ENCODE measurements at regions not wholly inside any gene's neighbourhood (a gene's known extent, or its start where the extent isn't known, plus 50 kb on each side); places are given as distances from the start of the nearest gene placed in this dataset.

- ChIA-PET RAD21 (ENCODE audit: low non-redundant PET in 1 of 2, low total read pairs in 2 of 2, uncharacterized antibody in 2 of 2, unreplicated experiment in 2 of 2) (no interaction called here), POLR2A (no interaction called here), CTCF (no interaction called here)
- no peak overlapping the region for H3K27ac ChIP-seq (ENCODE audit: low read depth, low read length)
- no peaks in the 10 kb centered on the region for H4K20me1 ChIP-seq (ENCODE audit: insufficient read depth)
- no peaks in the 10 kb centered on the region for H3K27me3 ChIP-seq (ENCODE audit: insufficient read depth, low read length)
- no peaks in the 10 kb centered on the region for H3K36me3 ChIP-seq (ENCODE audit: control insufficient read depth in 1 of 2, insufficient read depth in 2 of 2, low read length in 2 of 2)
- no peak for DNase-seq (ENCODE audit: low read depth, low spot score)
- no peak overlapping the region for H3K9ac ChIP-seq (ENCODE audit: low read length)
- no TSS peak for BruUV-seq (replicated peaks)
- peaks cover 8 to 11% of the 10 kb centered on the region in 2 experiments; a peak in 2 of 4 replicates for H3K9me3 ChIP-seq (ENCODE audit: control insufficient read depth in 1 of 2, insufficient read depth in 1 of 2, low read depth in 1 of 2, low read length in 2 of 2)
- no peak for ATAC-seq
- TF ChIP-seq SP1 (IDR thresholded peaks at IDR 0.05; ENCODE audit: low read depth) (no peak), CBX3 (IDR thresholded peaks at IDR 0.05; ENCODE audit: low read depth) (no peak)
- no peaks in the 10 kb centered on the region for H3K9me2 ChIP-seq (ENCODE audit: insufficient read depth)
- intact Hi-C loops (cut with micrococcal nuclease): no loop called here
- no peaks in the 10 kb centered on the region for H3K4me1 ChIP-seq (ENCODE audit: control insufficient read depth in 1 of 2, insufficient read depth in 2 of 2, low read length in 2 of 2)
- H3K4me2 ChIP-seq (ENCODE audit: low read length): no peak overlapping the region
- no peak overlapping the region for H3K4me3 ChIP-seq (replicated peaks in 1 of 2; ENCODE audit: low read depth in 1 of 2, low read length in 2 of 2)
- H2AFZ ChIP-seq (ENCODE audit: low read depth, low read length, poor library complexity, severe bottlenecking): no peak overlapping the region
- no peaks in the 10 kb centered on the region for H3K79me2 ChIP-seq (ENCODE audit: insufficient read depth, low read length)
Observed at GRCh38 chr18:6553234-6553900, 138.7 kb upstream of the L3MBTL4 start.

- Histone ChIP-seq H3K36me3 (ENCODE audit: control insufficient read depth in 1 of 2, insufficient read depth in 2 of 2, low read length in 2 of 2) (no peaks in the 10 kb centered on the region), H2AFZ (ENCODE audit: low read depth, low read length, poor library complexity, severe bottlenecking) (no peak overlapping the region), H3K27ac (ENCODE audit: low read depth, low read length) (no peak overlapping the region), H3K4me1 (ENCODE audit: control insufficient read depth in 1 of 2, insufficient read depth in 2 of 2, low read length in 2 of 2) (no peaks in the 10 kb centered on the region), H3K9me2 (ENCODE audit: insufficient read depth) (no peaks in the 10 kb centered on the region), H3K27me3 (ENCODE audit: insufficient read depth, low read length) (no peaks in the 10 kb centered on the region), H3K79me2 (ENCODE audit: insufficient read depth, low read length) (no peaks in the 10 kb centered on the region), H4K20me1 (ENCODE audit: insufficient read depth) (no peaks in the 10 kb centered on the region), H3K4me2 (ENCODE audit: low read length) (no peak overlapping the region), H3K9me3 (ENCODE audit: control insufficient read depth in 1 of 2, insufficient read depth in 1 of 2, low read depth in 1 of 2, low read length in 2 of 2) (peaks cover 8 to 11% of the 10 kb centered on the region in 2 experiments; a peak in 2 of 4 replicates), H3K4me3 (replicated peaks in 1 of 2; ENCODE audit: low read depth in 1 of 2, low read length in 2 of 2) (no peak overlapping the region), H3K9ac (ENCODE audit: low read length) (no peak overlapping the region)
- CTCF ChIA-PET: no interaction called here
- POLR2A ChIA-PET: no interaction called here
- BruUV-seq (replicated peaks): no TSS peak
- ATAC-seq (no peak), DNase-seq (ENCODE audit: low read depth, low spot score) (no peak)
- intact Hi-C loops (cut with micrococcal nuclease): no loop called here
- TF ChIP-seq ELF1 (IDR thresholded peaks at IDR 0.05; ENCODE audit: borderline replicate concordance, low read depth) (no peak), CEBPB (IDR thresholded peaks at IDR 0.05; ENCODE audit: low read depth) (no peak), SIN3A (IDR thresholded peaks at IDR 0.05; ENCODE audit: low read depth) (no peak), FOSL1 (IDR thresholded peaks at IDR 0.05; ENCODE audit: low read depth) (no peak), SP1 (IDR thresholded peaks at IDR 0.05; ENCODE audit: low read depth) (no peak), YY1 (IDR thresholded peaks at IDR 0.05; ENCODE audit: extremely low read depth, insufficient replicate concordance, low read depth, low read length) (no peak), RAD21 (IDR thresholded peaks at IDR 0.05; ENCODE audit: low read depth) (no peak), EZH2phosphoT487 (IDR thresholded peaks at IDR 0.05; ENCODE audit: borderline replicate concordance) (no peak), POLR2AphosphoS5 (IDR thresholded peaks at IDR 0.05; ENCODE audit: low read depth, low read length) (no peak), SRF (IDR thresholded peaks at IDR 0.05; ENCODE audit: low read depth) (no peak), JUND (IDR thresholded peaks at IDR 0.05) (no peak)
- RAD21 ChIA-PET (ENCODE audit: low non-redundant PET in 1 of 2, low total read pairs in 2 of 2, uncharacterized antibody in 2 of 2, unreplicated experiment in 2 of 2): no interaction called here
Observed at GRCh38 chr18:6557057-6557769, 142.5 kb upstream of the L3MBTL4 start.
